SK-N-MC (cell line): ENCODE measurements at regions not wholly inside any gene's neighbourhood (a gene's known extent, or its start where the extent isn't known, plus 50 kb on each side); places are given as distances from the start of the nearest gene placed in this dataset.

Experiments used
- EZH2 ChIP-seq: fragments of 200-600 bp; sonication (generic); IDR thresholded peaks from one replicate; pipeline ENCODE4 v1.6.1; 2017; ENCODE audit warnings: antibody characterized with exemption
- POLR2AphosphoS5 ChIP-seq: IDR thresholded peaks from 2 replicates; pipeline ENCODE4 v1.6.1; 2012; ENCODE audit warnings: mild to moderate bottlenecking, low read depth, low read length, borderline replicate concordance

DNA sequence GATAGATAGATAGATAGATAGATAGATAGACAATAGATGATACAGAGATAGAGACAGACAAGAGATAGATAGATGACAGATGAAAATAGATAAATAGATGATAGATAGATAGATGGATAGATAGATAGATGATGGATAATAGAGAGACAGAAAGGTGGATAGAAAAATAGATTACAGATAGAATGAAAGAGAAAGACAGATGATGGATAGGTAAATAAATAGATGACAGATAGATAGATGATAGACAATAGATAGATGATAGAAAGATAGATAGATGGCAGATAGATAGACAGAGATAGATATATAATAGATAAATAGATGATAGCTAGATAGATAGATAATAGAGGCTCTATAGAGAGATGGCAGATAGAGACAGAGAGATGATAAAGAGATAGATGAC is 523.0 kb downstream of the BCL11B start:
- TF ChIP-seq EZH2 = no peak
- TF ChIP-seq POLR2AphosphoS5 = no peak
